GM10266 (cell line): ENCODE measurements at regions not wholly inside any gene's neighbourhood (a gene's known extent, or its start where the extent isn't known, plus 50 kb on each side); places are given as distances from the start of the nearest gene placed in this dataset.

ENCODE experiments used
- DNase-seq: peaks from one replicate; pipeline ENCODE4 v3.0.0; 2012; ENCODE audit errors: extremely low spot score
- CTCF ChIP-seq: IDR thresholded peaks from 2 replicates; pipeline ENCODE4 v1.5.1; 2012; ENCODE audit warnings: mild to moderate bottlenecking, low read depth; ENCODE audit not compliant: control insufficient read depth, insufficient read depth; ENCODE audit errors: missing control alignments

DNA sequence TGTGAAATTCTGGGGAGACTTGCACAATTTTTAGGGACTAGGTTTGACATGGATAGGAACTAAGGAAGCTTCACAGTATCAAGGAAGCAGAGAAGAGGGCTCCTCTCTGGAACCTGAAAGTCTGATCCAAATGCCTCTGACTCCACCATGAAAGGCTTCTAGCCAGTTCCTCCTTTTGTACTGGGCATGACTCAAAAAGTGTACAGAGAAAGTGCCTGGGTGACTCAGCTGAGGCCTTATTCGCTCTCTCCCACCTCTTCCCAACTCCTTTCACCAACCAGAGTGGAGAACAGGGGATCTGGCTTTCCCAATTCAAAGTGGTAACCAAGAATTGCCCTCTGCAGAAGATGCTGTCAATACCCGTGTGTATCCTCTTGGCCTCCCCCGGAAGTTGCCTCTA lies 342.9 kb upstream of the PROK2 start:
- TF ChIP-seq CTCF, result no peak
- no peak for DNase-seq

GRCh38 chr3:72127224-72127612 lies 342.3 kb upstream of the PROK2 start:
- no peak for TF ChIP-seq CTCF
- no peak for DNase-seq

DNA sequence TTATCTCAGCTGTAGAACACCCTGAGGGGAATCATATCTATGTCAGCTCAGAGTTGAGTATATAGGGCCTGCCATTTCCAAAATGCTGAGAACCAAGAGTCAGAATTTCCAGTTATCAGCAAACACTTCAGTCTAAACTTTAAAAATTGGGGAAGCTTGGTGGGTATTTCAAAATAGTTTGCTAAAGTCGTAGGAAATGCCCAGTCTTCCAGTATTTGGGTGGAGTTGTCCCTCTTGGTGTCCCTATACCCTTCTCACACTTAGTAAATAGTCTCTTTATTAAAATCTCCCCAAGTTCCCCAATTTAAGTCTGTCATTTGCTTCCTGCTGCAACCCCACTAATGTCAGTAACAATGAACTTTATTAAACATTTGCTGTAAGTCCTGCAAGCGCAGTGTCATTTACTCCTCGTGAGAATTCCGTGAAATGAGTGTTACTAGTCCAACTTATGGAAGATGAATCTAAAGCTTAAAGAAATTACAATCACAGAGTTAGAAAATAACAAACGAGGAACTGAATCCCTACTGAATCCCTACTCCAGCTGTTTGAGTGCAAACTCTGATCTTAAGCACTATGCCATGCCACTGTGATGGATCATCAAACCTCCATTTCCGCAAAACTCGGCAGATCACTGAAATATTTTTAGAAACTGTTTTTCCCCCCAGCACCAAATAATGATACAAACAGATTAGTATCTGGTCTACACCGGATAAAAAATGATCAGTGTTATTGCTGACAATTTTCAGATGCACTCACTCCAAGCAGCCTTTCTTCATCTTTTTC lies 341.7 kb upstream of the PROK2 start:
- no peak for DNase-seq
- no peak for TF ChIP-seq CTCF

DNA sequence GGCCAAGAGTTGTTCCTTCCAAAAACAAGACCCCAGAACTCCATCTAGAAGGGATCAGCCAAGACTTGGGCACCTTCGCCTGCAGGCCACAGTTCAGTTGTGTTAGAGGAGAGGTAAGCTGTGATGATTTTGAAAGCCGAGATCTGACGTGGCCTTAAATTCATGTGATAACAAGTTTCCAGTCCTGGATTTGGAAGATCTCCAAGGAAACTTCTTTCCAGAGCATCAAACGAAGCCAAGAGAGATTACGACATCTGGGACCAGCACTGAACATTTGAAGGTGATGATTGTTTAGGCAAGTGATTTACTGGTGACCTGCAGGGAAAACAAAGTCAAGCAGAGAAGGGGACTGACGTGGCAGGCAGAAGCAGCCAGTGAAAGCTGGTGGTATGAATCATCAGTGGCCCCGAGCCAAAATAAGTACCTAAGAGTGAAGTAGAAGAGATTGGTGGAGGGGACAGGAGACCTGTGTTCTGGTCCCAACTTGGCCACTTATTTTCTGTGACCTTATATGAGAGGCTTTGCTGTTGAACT lies 339.0 kb upstream of the PROK2 start:
- peak; percentile 29 for DNase-seq
- TF ChIP-seq CTCF, result no peak

DNA sequence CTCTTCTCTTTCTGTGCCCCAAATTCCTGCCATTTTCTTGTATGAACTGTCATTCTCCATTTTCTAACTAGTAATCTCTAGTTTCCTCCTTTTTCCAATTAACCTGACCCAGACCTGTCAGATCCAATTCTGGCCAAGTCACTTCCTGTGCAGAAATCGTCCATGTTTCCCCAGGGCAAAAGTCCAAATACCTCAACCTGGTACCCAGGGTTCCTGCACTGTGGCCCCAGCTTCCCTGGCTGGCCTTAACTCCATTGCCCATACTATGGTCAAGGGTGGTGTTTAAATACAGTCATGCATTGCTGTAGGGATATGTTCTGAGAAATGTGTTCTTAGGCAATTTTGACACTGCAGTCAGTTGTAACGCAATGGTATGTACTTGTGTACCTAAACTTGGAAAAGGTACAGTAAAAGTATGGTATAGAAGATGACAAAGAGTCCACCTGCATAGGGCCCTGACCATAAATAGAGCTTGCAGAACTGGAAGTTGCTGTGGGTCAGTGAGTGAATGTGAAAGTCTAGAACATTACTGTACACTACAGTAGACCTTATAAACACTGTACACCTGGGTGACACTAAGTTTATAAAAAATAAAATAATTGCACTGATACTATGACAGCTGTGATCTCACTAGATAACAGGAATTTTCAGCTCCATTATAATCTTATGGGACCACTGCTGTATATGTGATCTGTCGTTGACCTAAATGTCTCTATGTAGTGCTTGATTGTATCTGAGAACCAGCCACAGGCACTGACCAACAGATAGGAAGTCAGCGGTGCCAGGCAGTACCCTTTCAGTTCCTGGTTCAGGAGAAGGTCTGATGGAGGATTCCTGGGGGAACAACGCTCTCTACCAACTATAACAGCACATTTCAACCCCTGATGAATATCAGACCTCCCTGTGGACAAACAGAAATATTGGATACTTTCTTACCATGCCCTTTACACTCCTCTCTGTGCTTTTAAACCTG lies 336.1 kb upstream of the PROK2 start:
- no peak for TF ChIP-seq CTCF
- no peak for DNase-seq

DNA sequence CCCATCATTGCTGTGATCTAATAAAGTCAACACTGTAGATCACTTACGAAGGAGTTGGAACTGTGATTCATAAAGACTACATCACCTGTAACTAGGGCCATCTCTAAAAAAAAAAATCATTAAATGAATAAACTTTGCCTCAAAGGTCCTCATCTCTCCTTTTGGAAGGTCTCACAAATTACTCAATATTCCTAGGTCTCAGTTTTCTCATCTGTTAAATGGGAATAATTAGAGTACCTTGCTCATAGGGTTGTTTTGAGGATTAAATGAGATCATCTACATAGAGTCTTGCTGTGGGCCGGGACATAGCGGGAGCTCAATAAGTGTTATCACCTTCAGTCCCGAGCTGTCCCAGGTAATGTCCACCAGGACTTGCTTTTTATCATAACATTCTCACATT lies 335.1 kb upstream of the PROK2 start:
- no peak for TF ChIP-seq CTCF
- no peak for DNase-seq
